Endothelial cell of umbilical vein (primary cell): ENCODE measurements at regions not wholly inside any gene's neighbourhood (a gene's known extent, or its start where the extent isn't known, plus 50 kb on each side); places are given as distances from the start of the nearest gene placed in this dataset.

Source experiments
- BruUV-seq: library from RNA; stranded (reverse); fragments of 400-500 nt; replicated peaks from 2 replicates; lab custom pipeline; 2021; lab: Mats Ljungman, UMichigan
- CTCF ChIA-PET: fragments of 300-600, 350-600 bp; sonication (Branson Sonifier 250); formaldehyde crosslinking; loops from one replicate; lab custom pipeline; 2021; ENCODE audit warnings: antibody characterized with exemption, inconsistent platforms; lab: Charles Lee
- POLR2A ChIA-PET: fragments of 300-600, 350-600 bp; sonication (Branson Sonifier 250); formaldehyde crosslinking; loops from one replicate; lab custom pipeline; 2021; ENCODE audit warnings: antibody characterized with exemption, inconsistent platforms; lab: Charles Lee
- DNase-seq: peaks from one replicate; pipeline ENCODE4 v3.0.0-alpha.2; 2011; ENCODE audit warnings: low read depth, low spot score
- FAIRE-seq: peaks from 2 replicates; lab custom pipeline; 2011; peaks lifted over from hg19 to GRCh38; lab: Jason Lieb, UNC
- H2AFZ ChIP-seq: 2 replicates; pipeline ENCODE4 v1.6.0; 2012; ENCODE audit warnings: low read depth, low read length, control low read depth, inconsistent platforms
- H3K27ac ChIP-seq: 2 replicates; pipeline ENCODE4 v1.5.1; 2011; ENCODE audit warnings: low read depth, mild to moderate bottlenecking, control low read depth, low read length, moderate library complexity; ENCODE audit not compliant: insufficient read depth
- H3K27me3 ChIP-seq, 2 experiments: 2 replicates each; pipeline versions ENCODE4 v1.6.0 to v1.6.1; 2011; ENCODE audit warnings: low read length in 2 of 2, mixed read lengths in 1 of 2; ENCODE audit not compliant: control insufficient read depth in 2 of 2, insufficient read depth in 2 of 2
- H3K36me3 ChIP-seq, 2 experiments: 2 replicates in 1 of 2; 3 replicates in 1 of 2; pipeline ENCODE4 v1.5.1; 2011; ENCODE audit warnings: low read length in 2 of 2, mild to moderate bottlenecking in 1 of 2, moderate library complexity in 1 of 2; ENCODE audit not compliant: control insufficient read depth in 2 of 2, insufficient read depth in 2 of 2; ENCODE audit errors: extremely low read depth in 1 of 2
- H3K4me1 ChIP-seq: 3 replicates; pipeline ENCODE4 v1.5.1; 2011; ENCODE audit warnings: mild to moderate bottlenecking, low read length; ENCODE audit not compliant: control insufficient read depth, insufficient read depth; ENCODE audit errors: extremely low read depth
- H3K4me2 ChIP-seq: 2 replicates; pipeline ENCODE4 v1.6.1; 2011; ENCODE audit warnings: low read length, control low read depth, mixed read lengths; ENCODE audit not compliant: insufficient read depth
- H3K4me3 ChIP-seq, 3 experiments: fragments of 200-600 bp in 1 of 3; sonication (generic), shearing (Covaris generic) in 1 of 3; replicated peaks in 1 of 3; 2 replicates each; pipeline ENCODE4 v1.5.1; 2011 to 2016; ENCODE audit warnings: control low read depth in 3 of 3, low read length in 3 of 3, mild to moderate bottlenecking in 2 of 3, inconsistent platforms in 1 of 3, low read depth in 1 of 3, moderate library complexity in 1 of 3; ENCODE audit not compliant: insufficient read depth in 1 of 3
- H3K79me2 ChIP-seq: 2 replicates; pipeline ENCODE4 v1.6.0; 2012; ENCODE audit warnings: low read length, inconsistent platforms; ENCODE audit not compliant: control insufficient read depth, insufficient read depth
- H3K9ac ChIP-seq: replicated peaks from 2 replicates; pipeline ENCODE3; 2011; ENCODE audit warnings: low read length, control low read depth; ENCODE audit not compliant: insufficient read depth; ENCODE audit errors: extremely low read depth
- H3K9me1 ChIP-seq: replicated peaks from 3 replicates; pipeline ENCODE4 v1.6.0; 2011; ENCODE audit warnings: mild to moderate bottlenecking, low read length; ENCODE audit not compliant: control insufficient read depth, insufficient read depth; ENCODE audit errors: extremely low read depth
- H3K9me3 ChIP-seq: replicated peaks from 2 replicates; pipeline ENCODE4 v1.5.1; 2012; ENCODE audit warnings: low read length, inconsistent platforms; ENCODE audit not compliant: control insufficient read depth, insufficient read depth
- H4K20me1 ChIP-seq: replicated peaks from 2 replicates; pipeline ENCODE3; 2011; ENCODE audit warnings: mild to moderate bottlenecking, low read length; ENCODE audit not compliant: control insufficient read depth, insufficient read depth; ENCODE audit errors: extremely low read depth
- CTCF ChIP-seq, 2 donors: IDR thresholded peaks; 1 replicate in 1 of 2; 2 replicates in 1 of 2; pipeline ENCODE4 v1.5.1; 2011; ENCODE audit warnings: low read length in 2 of 2, mild to moderate bottlenecking in 2 of 2, moderate library complexity in 2 of 2, control low read depth in 1 of 2, inconsistent platforms in 1 of 2, low read depth in 1 of 2; ENCODE audit not compliant: insufficient read depth in 1 of 2; ENCODE audit errors: extremely low read depth in 1 of 2
- EZH2 ChIP-seq: IDR thresholded peaks from 2 replicates; pipeline ENCODE4 v1.6.1; 2012; ENCODE audit warnings: borderline replicate concordance, low read depth, mild to moderate bottlenecking, moderate library complexity, low read length, inconsistent platforms; ENCODE audit not compliant: severe bottlenecking
- FOS ChIP-seq: IDR thresholded peaks from 2 replicates; pipeline ENCODE4 v1.6.1; 2011; ENCODE audit warnings: mild to moderate bottlenecking, low read length, moderate library complexity, borderline replicate concordance; ENCODE audit not compliant: insufficient read depth
- GATA2 ChIP-seq: IDR thresholded peaks from 2 replicates; pipeline ENCODE4 v1.7.0; 2011; ENCODE audit warnings: low read depth, mild to moderate bottlenecking, moderate library complexity, mixed read lengths, low read length; ENCODE audit not compliant: insufficient read length, insufficient read depth
- JUN ChIP-seq: IDR thresholded peaks from 2 replicates; pipeline ENCODE4 v1.6.1; 2011; ENCODE audit warnings: borderline replicate concordance, low read depth; ENCODE audit not compliant: insufficient read length, insufficient read depth
- MAX ChIP-seq: IDR thresholded peaks from 2 replicates; pipeline ENCODE4 v1.6.1; 2011; ENCODE audit not compliant: insufficient read depth, insufficient read length
- MYC ChIP-seq: IDR thresholded peaks from one replicate; pipeline ENCODE4 v1.6.1; 2011; ENCODE audit warnings: mild to moderate bottlenecking, low read depth, low read length
- POLR2A ChIP-seq: IDR thresholded peaks from 2 replicates; pipeline ENCODE4 v1.6.1; 2012; ENCODE audit warnings: low read depth, mild to moderate bottlenecking, control low read depth, low read length
- POLR2AphosphoS5 ChIP-seq: IDR thresholded peaks from 2 replicates; pipeline ENCODE4 v1.6.1; 2012; ENCODE audit warnings: low read depth, mild to moderate bottlenecking, control low read depth, low read length, moderate library complexity; ENCODE audit not compliant: insufficient read depth
- dilution Hi-C: fragments of 300-500 bp; cut with MboI; formaldehyde crosslinking; loops from one replicate; pipeline ENCODE4 v1.15.0; 2019; ENCODE audit warnings: low sequenced_read_pairs; ENCODE audit not compliant: extremely low pct_ligation_motif_present
- intact Hi-C: fragments of 100-400 bp; cut with micrococcal nuclease; formaldehyde crosslinking; loops from one replicate; pipeline ENCODE4 v1.10.0; 2022

- dilution Hi-C loops, result no loop called here
- no peak for DNase-seq
- FAIRE-seq, result no peak
Measured at GRCh38 chr7:98541101-98541500, 76.0 kb upstream of the NPTX2 start.

More at GRCh38 chr7:98541101-98541500, 76.0 kb upstream of the NPTX2 start:
- no peak overlapping the region for H3K4me2 ChIP-seq
- CTCF ChIA-PET, result no interaction called here
- no TSS peak for BruUV-seq
- no peaks in the 10 kb centered on the region for H3K79me2 ChIP-seq
- H3K9me1 ChIP-seq, result no peaks in the 10 kb centered on the region
- no peaks in the 10 kb centered on the region for H4K20me1 ChIP-seq
- H3K9me3 ChIP-seq, result no peaks in the 10 kb centered on the region
- H3K27me3 ChIP-seq, result no peaks in the 10 kb centered on the region
- no peak overlapping the region for H3K27ac ChIP-seq
- intact Hi-C loops, result no loop called here
- no peak for TF ChIP-seq POLR2AphosphoS5
- TF ChIP-seq GATA2, result no peak
- TF ChIP-seq MAX, result no peak
- TF ChIP-seq JUN, result no peak
- no peak for TF ChIP-seq EZH2
- TF ChIP-seq CTCF (IDR thresholded peaks at IDR 0.05; ENCODE audit: extremely low read depth in 1 of 2, insufficient read depth in 1 of 2, low read depth in 1 of 2, low read length in 2 of 2), result no peak
- no peak for TF ChIP-seq POLR2A
- TF ChIP-seq MYC, result no peak
- no peak for TF ChIP-seq FOS
- H3K36me3 ChIP-seq, result no peaks in the 10 kb centered on the region
- POLR2A ChIA-PET, result no interaction called here
- H3K9ac ChIP-seq, result no peak overlapping the region
- H2AFZ ChIP-seq, result no peak overlapping the region
- H3K4me1 ChIP-seq, result no peaks in the 10 kb centered on the region
- no peak overlapping the region for H3K4me3 ChIP-seq
